PC-9 (cell line): ENCODE measurements at regions not wholly inside any gene's neighbourhood (a gene's known extent, or its start where the extent isn't known, plus 50 kb on each side); places are given as distances from the start of the nearest gene placed in this dataset.

Source experiments
- EZH2 ChIP-seq: fragments of 200-600 bp; sonication (generic); IDR thresholded peaks from 2 replicates; pipeline ENCODE4 v1.8.0; 2017; ENCODE audit warnings: antibody characterized with exemption, low read depth
- TF ChIP-seq, protein P1 (sequence below): fragments of 200-600 bp; sonication (generic); conservative IDR thresholded peaks from 2 replicates; pipeline ENCODE4 v1.6.1; 2017; ENCODE audit warnings: mixed run types, antibody characterized with exemption, mild to moderate bottlenecking, moderate library complexity

DNA sequence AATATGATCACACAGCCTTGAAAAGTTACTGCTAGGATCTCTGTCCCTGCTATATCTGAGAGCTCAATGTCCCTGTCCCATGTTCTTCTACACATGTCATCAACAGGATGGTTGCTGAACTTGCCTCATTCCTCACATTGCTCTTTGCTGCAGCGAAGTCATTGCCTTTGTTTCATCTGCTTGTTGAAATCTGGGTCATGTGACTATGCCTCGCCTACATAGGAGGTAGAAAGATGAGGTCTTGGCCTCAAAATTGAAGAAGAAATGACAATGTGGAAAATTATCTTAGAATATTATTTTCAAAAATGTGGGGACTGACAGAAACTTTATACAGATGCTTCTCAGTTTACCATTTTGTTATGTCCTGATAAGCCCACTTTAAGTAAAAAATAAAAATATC, 494.2 kb downstream of the SOX5 start:
- TF ChIP-seq, protein P1, sequence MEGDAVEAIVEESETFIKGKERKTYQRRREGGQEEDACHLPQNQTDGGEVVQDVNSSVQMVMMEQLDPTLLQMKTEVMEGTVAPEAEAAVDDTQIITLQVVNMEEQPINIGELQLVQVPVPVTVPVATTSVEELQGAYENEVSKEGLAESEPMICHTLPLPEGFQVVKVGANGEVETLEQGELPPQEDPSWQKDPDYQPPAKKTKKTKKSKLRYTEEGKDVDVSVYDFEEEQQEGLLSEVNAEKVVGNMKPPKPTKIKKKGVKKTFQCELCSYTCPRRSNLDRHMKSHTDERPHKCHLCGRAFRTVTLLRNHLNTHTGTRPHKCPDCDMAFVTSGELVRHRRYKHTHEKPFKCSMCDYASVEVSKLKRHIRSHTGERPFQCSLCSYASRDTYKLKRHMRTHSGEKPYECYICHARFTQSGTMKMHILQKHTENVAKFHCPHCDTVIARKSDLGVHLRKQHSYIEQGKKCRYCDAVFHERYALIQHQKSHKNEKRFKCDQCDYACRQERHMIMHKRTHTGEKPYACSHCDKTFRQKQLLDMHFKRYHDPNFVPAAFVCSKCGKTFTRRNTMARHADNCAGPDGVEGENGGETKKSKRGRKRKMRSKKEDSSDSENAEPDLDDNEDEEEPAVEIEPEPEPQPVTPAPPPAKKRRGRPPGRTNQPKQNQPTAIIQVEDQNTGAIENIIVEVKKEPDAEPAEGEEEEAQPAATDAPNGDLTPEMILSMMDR, result no peak
- no peak for TF ChIP-seq EZH2
